ENCODE measurements at regions not wholly inside any gene's neighbourhood (a gene's known extent, or its start where the extent isn't known, plus 50 kb on each side); places are given as distances from the start of the nearest gene placed in this dataset.

GRCh38 chr18:51651761-51652160, 454.3 kb upstream of the MEX3C start:
- Mint-ChIP-seq H3K36me3 (no peaks in the 10 kb centered on the region), H3K27ac (peak overlapping the region in 1 of 9 donors; percentile 27), H3K4me3 (no peak overlapping the region), H3K4me1 (peaks cover 0 to 1% (median 0%) of the 10 kb centered on the region in 7 donors), H3K27me3 (peaks cover 0 to 34% (median 26%) of the 10 kb centered on the region in 5 donors), H3K9me3 (peaks cover 0 to 2% (median 0%) of the 10 kb centered on the region in 11 donors)
- DNase-seq (no peak), ATAC-seq (no peak)
- ChIA-PET POLR2A (no interaction called here), CTCF (no interaction called here)
- no peaks in the 10 kb centered on the region for H3K4me1 ChIP-seq (ENCODE audit: control insufficient read depth in 2 of 2, insufficient read depth in 2 of 2, low read length in 2 of 2)
- H3K27me3 ChIP-seq (ENCODE audit: control insufficient read depth in 2 of 2, insufficient read depth in 2 of 2, low read length in 2 of 2): no peaks in the 10 kb centered on the region
- no peak overlapping the region for H3K4me3 ChIP-seq (ENCODE audit: low read length)
- no peaks in the 10 kb centered on the region for H3K36me3 ChIP-seq (ENCODE audit: control insufficient read depth in 2 of 3, insufficient read depth in 3 of 3, low read length in 3 of 3)
- H3K27ac ChIP-seq (ENCODE audit: low read depth, low read length): no peak overlapping the region
- H3K9me3 ChIP-seq (ENCODE audit: control insufficient read depth in 2 of 3, low read length in 3 of 3): no peaks in the 10 kb centered on the region
- intact Hi-C loops (cut with micrococcal nuclease): no loop called here

GRCh38 chr18:51653507-51654213, 456.2 kb upstream of the MEX3C start:
- ChIA-PET CTCF (no interaction called here), POLR2A (no interaction called here)
- Histone ChIP-seq H3K4me1 (ENCODE audit: control insufficient read depth in 2 of 2, insufficient read depth in 2 of 2, low read length in 2 of 2) (no peaks in the 10 kb centered on the region), H3K27ac (ENCODE audit: low read depth, low read length) (no peak overlapping the region), H3K9me3 (ENCODE audit: control insufficient read depth in 2 of 3, low read length in 3 of 3) (no peaks in the 10 kb centered on the region), H3K36me3 (ENCODE audit: control insufficient read depth in 2 of 3, insufficient read depth in 3 of 3, low read length in 3 of 3) (no peaks in the 10 kb centered on the region), H3K27me3 (ENCODE audit: control insufficient read depth in 2 of 2, insufficient read depth in 2 of 2, low read length in 2 of 2) (no peaks in the 10 kb centered on the region), H3K4me3 (ENCODE audit: low read length) (no peak overlapping the region)
- intact Hi-C loops (cut with micrococcal nuclease): no loop called here
- DNase-seq (no peak), ATAC-seq (no peak)
- Mint-ChIP-seq H3K4me3 (no peak overlapping the region), H3K27me3 (peaks cover 0 to 38% (median 26%) of the 10 kb centered on the region in 5 donors), H3K9me3 (peaks cover 0 to 2% (median 0%) of the 10 kb centered on the region in 11 donors), H3K36me3 (no peaks in the 10 kb centered on the region), H3K4me1 (peaks cover 0 to 1% (median 0%) of the 10 kb centered on the region in 7 donors), H3K27ac (no peak overlapping the region)

- H3K4me3 Mint-ChIP-seq: no peak overlapping the region
- H3K27ac Mint-ChIP-seq: no peak overlapping the region
- Histone ChIP-seq H3K27ac (ENCODE audit: low read depth, low read length) (no peak overlapping the region), H3K27me3 (ENCODE audit: control insufficient read depth in 2 of 2, insufficient read depth in 2 of 2, low read length in 2 of 2) (no peaks in the 10 kb centered on the region), H3K4me1 (ENCODE audit: control insufficient read depth in 2 of 2, insufficient read depth in 2 of 2, low read length in 2 of 2) (no peaks in the 10 kb centered on the region), H3K4me3 (ENCODE audit: low read length) (no peak overlapping the region), H3K9me3 (ENCODE audit: control insufficient read depth in 2 of 3, low read length in 3 of 3) (no peaks in the 10 kb centered on the region), H3K36me3 (ENCODE audit: control insufficient read depth in 2 of 3, insufficient read depth in 3 of 3, low read length in 3 of 3) (no peaks in the 10 kb centered on the region)
- ChIA-PET CTCF (no interaction called here), POLR2A (no interaction called here)
- H3K36me3 Mint-ChIP-seq: no peaks in the 10 kb centered on the region
- H3K9me3 Mint-ChIP-seq: peaks cover 0 to 2% (median 0%) of the 10 kb centered on the region in 11 donors
- intact Hi-C loops (cut with micrococcal nuclease): no loop called here
- peaks cover 0 to 1% (median 0%) of the 10 kb centered on the region in 7 donors for H3K4me1 Mint-ChIP-seq
- DNase-seq (no peak), ATAC-seq (no peak)
- peaks cover 0 to 38% (median 26%) of the 10 kb centered on the region in 5 donors for H3K27me3 Mint-ChIP-seq
Observed at GRCh38 chr18:51654488-51655326, 457.2 kb upstream of the MEX3C start.

GRCh38 chr18:51655327-51655698, 457.8 kb upstream of the MEX3C start:
- intact Hi-C loops (cut with micrococcal nuclease): no loop called here
- POLR2A ChIA-PET: no interaction called here
- H3K4me1 Mint-ChIP-seq: peaks cover 0 to 1% (median 0%) of the 10 kb centered on the region in 7 donors

GRCh38 chr18:51656249-51656648, 458.8 kb upstream of the MEX3C start:
- intact Hi-C loops (cut with micrococcal nuclease): no loop called here
- Histone ChIP-seq H3K27me3 (ENCODE audit: control insufficient read depth in 2 of 2, insufficient read depth in 2 of 2, low read length in 2 of 2) (no peaks in the 10 kb centered on the region), H3K4me1 (ENCODE audit: control insufficient read depth in 2 of 2, insufficient read depth in 2 of 2, low read length in 2 of 2) (no peaks in the 10 kb centered on the region), H3K9me3 (ENCODE audit: control insufficient read depth in 2 of 3, low read length in 3 of 3) (no peaks in the 10 kb centered on the region), H3K36me3 (ENCODE audit: control insufficient read depth in 2 of 3, insufficient read depth in 3 of 3, low read length in 3 of 3) (no peaks in the 10 kb centered on the region), H3K27ac (ENCODE audit: low read depth, low read length) (no peak overlapping the region), H3K4me3 (ENCODE audit: low read length) (no peak overlapping the region)
- Mint-ChIP-seq H3K4me3 (no peak overlapping the region), H3K4me1 (peaks cover 0 to 1% (median 0%) of the 10 kb centered on the region in 7 donors), H3K36me3 (no peaks in the 10 kb centered on the region), H3K27ac (no peak overlapping the region), H3K9me3 (peaks cover 0 to 5% (median 0%) of the 10 kb centered on the region in 11 donors), H3K27me3 (peaks cover 0 to 40% (median 27%) of the 10 kb centered on the region in 5 donors)
- DNase-seq: no peak
- CTCF ChIA-PET: no interaction called here
- POLR2A ChIA-PET: no interaction called here
- ATAC-seq: no peak

More at GRCh38 chr18:51655327-51655698, 457.8 kb upstream of the MEX3C start:
- Mint-ChIP-seq H3K27ac (no peak overlapping the region), H3K36me3 (no peaks in the 10 kb centered on the region), H3K4me3 (no peak overlapping the region), H3K27me3 (peaks cover 0 to 43% (median 31%) of the 10 kb centered on the region in 5 donors), H3K9me3 (peaks cover 0 to 5% (median 0%) of the 10 kb centered on the region in 11 donors)
- H3K36me3 ChIP-seq (ENCODE audit: control insufficient read depth in 2 of 3, insufficient read depth in 3 of 3, low read length in 3 of 3): no peaks in the 10 kb centered on the region
- no peak overlapping the region for H3K4me3 ChIP-seq (ENCODE audit: low read length)
- no peaks in the 10 kb centered on the region for H3K4me1 ChIP-seq (ENCODE audit: control insufficient read depth in 2 of 2, insufficient read depth in 2 of 2, low read length in 2 of 2)
- CTCF ChIA-PET: no interaction called here
- ATAC-seq (no peak), DNase-seq (no peak)
- H3K27ac ChIP-seq (ENCODE audit: low read depth, low read length): no peak overlapping the region
- no peaks in the 10 kb centered on the region for H3K27me3 ChIP-seq (ENCODE audit: control insufficient read depth in 2 of 2, insufficient read depth in 2 of 2, low read length in 2 of 2)
- H3K9me3 ChIP-seq (ENCODE audit: control insufficient read depth in 2 of 3, low read length in 3 of 3): no peaks in the 10 kb centered on the region

GRCh38 chr18:51658436-51658835, 461.0 kb upstream of the MEX3C start:
- Mint-ChIP-seq H3K27ac (no peak overlapping the region), H3K9me3 (peaks cover 0 to 5% (median 0%) of the 10 kb centered on the region in 11 donors), H3K4me1 (peaks cover 0 to 1% (median 0%) of the 10 kb centered on the region in 7 donors), H3K4me3 (no peak overlapping the region), H3K27me3 (peaks cover 0 to 43% (median 30%) of the 10 kb centered on the region in 5 donors), H3K36me3 (peaks cover 0 to 5% (median 0%) of the 10 kb centered on the region in 5 donors)
- no peak for ATAC-seq
- Histone ChIP-seq H3K4me3 (ENCODE audit: low read length) (no peak overlapping the region), H3K4me1 (ENCODE audit: control insufficient read depth in 2 of 2, insufficient read depth in 2 of 2, low read length in 2 of 2) (no peaks in the 10 kb centered on the region), H3K27me3 (ENCODE audit: control insufficient read depth in 2 of 2, insufficient read depth in 2 of 2, low read length in 2 of 2) (no peaks in the 10 kb centered on the region), H3K27ac (ENCODE audit: low read depth, low read length) (no peak overlapping the region), H3K9me3 (ENCODE audit: control insufficient read depth in 2 of 3, low read length in 3 of 3) (no peaks in the 10 kb centered on the region), H3K36me3 (ENCODE audit: control insufficient read depth in 2 of 3, insufficient read depth in 3 of 3, low read length in 3 of 3) (no peaks in the 10 kb centered on the region)
- intact Hi-C loops (cut with micrococcal nuclease): no loop called here
- POLR2A ChIA-PET: no interaction called here
- no peak for DNase-seq
- CTCF ChIA-PET: no interaction called here
